K562 (cell line): ENCODE measurements at regions not wholly inside any gene's neighbourhood (a gene's known extent, or its start where the extent isn't known, plus 50 kb on each side); places are given as distances from the start of the nearest gene placed in this dataset.

Source experiments
- ATAC-seq: fragments of 200-7000 bp; cut with Tn5 transposase; 3 replicates; pipeline ENCODE4 v1.9.1; 2020; ENCODE audit warnings: moderate library complexity
- BruUV-seq: library from RNA; stranded (reverse); fragments of 400-500 nt; replicated peaks from 2 replicates; lab custom pipeline; 2021; lab: Mats Ljungman, UMichigan
- CTCF ChIA-PET: fragments of 300-600 bp; formaldehyde crosslinking; extraction: SDS; loops from one replicate; lab custom pipeline; 2021; ENCODE audit warnings: low intra/inter-chr PET ratio; lab: Yijun Ruan, JAX
- POLR2A ChIA-PET: fragments of 300-600, 350-650 bp; sonication (Branson Sonifier 250); formaldehyde crosslinking; extraction: SDS; loops from one replicate; lab custom pipeline; 2021; ENCODE audit warnings: antibody characterized with exemption, inconsistent platforms; lab: Yijun Ruan, JAX
- DNase-seq, 4 experiments: peaks; one replicate each; pipeline versions ENCODE4 v3.0.0 to v3.0.0-alpha.2; 2011 to 2018; ENCODE audit warnings: low spot score in 3 of 4, mixed read lengths in 3 of 4; ENCODE audit errors: extremely low read depth in 1 of 4
- FAIRE-seq: peaks from 2 replicates; lab custom pipeline; 2011; peaks lifted over from hg19 to GRCh38; lab: Jason Lieb, UNC
- H2AFZ ChIP-seq: 2 replicates; pipeline ENCODE4 v1.6.0; 2011; ENCODE audit warnings: low read depth, low read length, control low read depth, inconsistent platforms
- H3K27ac ChIP-seq: fragments of 200-600 bp; 3 replicates; pipeline ENCODE4 v1.8.0; 2011; ENCODE audit warnings: low read depth, mild to moderate bottlenecking, control low read depth, inconsistent platforms, low read length, moderate library complexity, mixed read lengths; ENCODE audit errors: extremely low read depth
- H3K27me3 ChIP-seq, 2 experiments: fragments of 300-600 bp in 1 of 2; 2 replicates in 1 of 2; 3 replicates in 1 of 2; pipeline versions ENCODE4 v1.6.0 to v1.8.0; 2011; ENCODE audit warnings: inconsistent platforms in 2 of 2, low read length in 2 of 2, mild to moderate bottlenecking in 1 of 2, mixed read lengths in 1 of 2, moderate library complexity in 1 of 2; ENCODE audit not compliant: control insufficient read depth in 2 of 2, insufficient read depth in 2 of 2
- H3K36me3 ChIP-seq: fragments of 300-600 bp; 3 replicates; pipeline ENCODE4 v1.8.0; 2011; ENCODE audit warnings: mild to moderate bottlenecking, low read length, inconsistent platforms; ENCODE audit not compliant: control insufficient read depth, insufficient read depth
- H3K4me1 ChIP-seq, 2 experiments: fragments of 200-600 bp in 1 of 2; replicated peaks in 1 of 2; 2 replicates in 1 of 2; 3 replicates in 1 of 2; pipeline versions ENCODE4 v1.5.1 to v1.8.0; 2011; ENCODE audit warnings: inconsistent platforms in 2 of 2, low read length in 2 of 2, mild to moderate bottlenecking in 1 of 2, mixed read lengths in 1 of 2, moderate library complexity in 1 of 2; ENCODE audit not compliant: control insufficient read depth in 2 of 2, insufficient read depth in 2 of 2
- H3K4me2 ChIP-seq: 2 replicates; pipeline ENCODE4 v1.6.1; 2011; ENCODE audit warnings: low read length, control low read depth, inconsistent platforms, mixed read lengths; ENCODE audit not compliant: insufficient read depth
- H3K4me3 ChIP-seq: fragments of 200-600 bp; sonication (generic), shearing (Covaris generic); 2 replicates; pipeline ENCODE4 v1.5.1; 2016; ENCODE audit warnings: control low read depth, inconsistent platforms
- H3K79me2 ChIP-seq: fragments of 200-600 bp; 3 replicates; pipeline ENCODE4 v1.8.0; 2011; ENCODE audit warnings: low read length, inconsistent platforms; ENCODE audit not compliant: control insufficient read depth, insufficient read depth
- H3K9ac ChIP-seq, 2 experiments: 2 replicates each; pipeline versions ENCODE4 v1.6.0 to v1.6.1; 2011; ENCODE audit warnings: low read depth in 2 of 2, low read length in 2 of 2, control low read depth in 1 of 2, inconsistent platforms in 1 of 2, mild to moderate bottlenecking in 1 of 2, mixed read lengths in 1 of 2; ENCODE audit not compliant: insufficient read depth in 1 of 2
- H3K9me1 ChIP-seq: one replicate; pipeline ENCODE4 v1.6.0; 2011; ENCODE audit warnings: inconsistent platforms, mild to moderate bottlenecking, low read length, moderate library complexity; ENCODE audit not compliant: control insufficient read depth, insufficient read depth
- H3K9me3 ChIP-seq: replicated peaks from 2 replicates; pipeline ENCODE4 v1.5.1; 2011; ENCODE audit warnings: low read depth, low read length, inconsistent platforms; ENCODE audit not compliant: control insufficient read depth, insufficient read depth
- H4K20me1 ChIP-seq: replicated peaks from 2 replicates; pipeline ENCODE4 v1.6.1; 2011; ENCODE audit warnings: low read length, inconsistent platforms, mixed read lengths; ENCODE audit not compliant: control insufficient read depth, insufficient read depth
- COPS2 ChIP-seq: fragments of 450-650 bp; conservative IDR thresholded peaks from 2 replicates; pipeline ENCODE4 v1.6.1; 2016; ENCODE audit warnings: mild to moderate bottlenecking, moderate library complexity
- MCM7 ChIP-seq, 2 experiments: fragments of 450-650 bp; IDR thresholded peaks; 2 replicates each; pipeline ENCODE4 v1.6.1; 2016 to 2018
- MTA2 ChIP-seq: fragments of 450-650 bp; IDR thresholded peaks from 2 replicates; pipeline ENCODE4 v1.6.1; 2016; ENCODE audit warnings: low read depth
- NFIX ChIP-seq: fragments of 250-450 bp; sonication (Bioruptor Pico); IDR thresholded peaks from 2 replicates; pipeline ENCODE4 v1.4.0; 2020; ENCODE audit warnings: low read depth, mild to moderate bottlenecking, moderate library complexity
- NUFIP1 ChIP-seq: fragments of 450-650 bp; IDR thresholded peaks from 2 replicates; pipeline ENCODE4 v1.6.1; 2018; ENCODE audit not compliant: partially characterized antibody
- POU5F1 ChIP-seq: fragments of 150-350 bp; IDR thresholded peaks from 2 replicates; pipeline ENCODE4 v1.6.1; 2014; ENCODE audit warnings: borderline replicate concordance, low read length, low read depth, mild to moderate bottlenecking; ENCODE audit not compliant: partially characterized antibody
- TAF7 ChIP-seq: fragments of 450-650 bp; IDR thresholded peaks from 2 replicates; pipeline ENCODE4 v1.6.1; 2016; ENCODE audit warnings: missing genetic modification characterization, missing compliant biosample characterization
- YBX1 ChIP-seq: fragments of 450-650 bp; IDR thresholded peaks from 2 replicates; pipeline ENCODE4 v1.7.1; 2016; ENCODE audit warnings: mild to moderate bottlenecking
- ZNF217 ChIP-seq: sonication (generic); formaldehyde crosslinking; IDR thresholded peaks from 2 replicates; pipeline ENCODE4 v1.8.0; 2022; ENCODE audit warnings: mild to moderate bottlenecking, missing genetic modification reagents
- WGBS: fragments of 100-300 bp; shearing (Covaris generic); methylation state at CpG from one replicate; pipeline ENCODE4 v1.1.6; 2016; ENCODE audit warnings: low coverage, mixed read lengths; ENCODE audit not compliant: insufficient coverage; ENCODE audit errors: missing lambda C conversion rate; 5-methylcytosine and 5-hydroxymethylcytosine counted together
- in situ Hi-C: fragments of 300-500 bp; cut with MboI; formaldehyde crosslinking; loops from 4 replicates; pipeline ENCODE4 v1.15.0; 2018; ENCODE audit warnings: inconsistent platforms, mixed read lengths
- intact Hi-C: fragments of 100-400 bp; cut with micrococcal nuclease; formaldehyde crosslinking; loops from 2 replicates; pipeline ENCODE4 v1.14.2; 2022
- TF ChIP-seq, protein P1 (sequence below): sonication (generic); formaldehyde crosslinking; IDR thresholded peaks from 2 replicates; pipeline ENCODE4 v1.4.0; 2020; ENCODE audit warnings: mild to moderate bottlenecking, missing genetic modification reagents
- TF ChIP-seq, protein P2 (sequence below): fragments of 450-650 bp; formaldehyde crosslinking; conservative IDR thresholded peaks from 2 replicates; pipeline ENCODE4 v1.4.0; 2022; ENCODE audit warnings: mild to moderate bottlenecking, missing genetic modification characterization
- TF ChIP-seq, protein P3 (sequence below): fragments of 150-350 bp; conservative IDR thresholded peaks from 2 replicates; pipeline ENCODE4 v1.6.1; 2014; ENCODE audit warnings: low read length
- TF ChIP-seq, protein P4 (sequence below): fragments of 250-450 bp; sonication (Bioruptor Pico); IDR thresholded peaks from 2 replicates; pipeline ENCODE4 v1.5.0; 2021; ENCODE audit warnings: mild to moderate bottlenecking, moderate library complexity

- Histone ChIP-seq H3K27me3 (peaks cover 24 to 45% of the 10 kb centered on the region in 2 experiments), H3K9me3 (no peaks in the 10 kb centered on the region), H3K27ac (no peak overlapping the region), H3K9ac (no peak overlapping the region), H3K4me1 (no peaks in the 10 kb centered on the region), H4K20me1 (no peaks in the 10 kb centered on the region), H3K36me3 (no peaks in the 10 kb centered on the region), H2AFZ (no peak overlapping the region), H3K9me1 (no peaks in the 10 kb centered on the region), H3K4me2 (no peak overlapping the region), H3K4me3 (no peak overlapping the region), H3K79me2 (no peaks in the 10 kb centered on the region)
- FAIRE-seq = no peak
- 4% methylated on average over 5 of the region's 5 CpGs for WGBS
- in situ Hi-C loops (no loop called here), intact Hi-C loops (no loop called here)
- ATAC-seq = no peak
- POLR2A ChIA-PET = no interaction called here
- CTCF ChIA-PET = no interaction called here
- TF ChIP-seq MTA2 (no peak), TAF7 (no peak), ZNF217 (no peak), MCM7 (IDR thresholded peaks at IDR 0.05) (no peak), NUFIP1 (no peak), COPS2 (no peak), YBX1 (no peak), POU5F1 (no peak), NFIX (CRISPR knock-in tag) (no peak)
- TF ChIP-seq, protein P1, sequence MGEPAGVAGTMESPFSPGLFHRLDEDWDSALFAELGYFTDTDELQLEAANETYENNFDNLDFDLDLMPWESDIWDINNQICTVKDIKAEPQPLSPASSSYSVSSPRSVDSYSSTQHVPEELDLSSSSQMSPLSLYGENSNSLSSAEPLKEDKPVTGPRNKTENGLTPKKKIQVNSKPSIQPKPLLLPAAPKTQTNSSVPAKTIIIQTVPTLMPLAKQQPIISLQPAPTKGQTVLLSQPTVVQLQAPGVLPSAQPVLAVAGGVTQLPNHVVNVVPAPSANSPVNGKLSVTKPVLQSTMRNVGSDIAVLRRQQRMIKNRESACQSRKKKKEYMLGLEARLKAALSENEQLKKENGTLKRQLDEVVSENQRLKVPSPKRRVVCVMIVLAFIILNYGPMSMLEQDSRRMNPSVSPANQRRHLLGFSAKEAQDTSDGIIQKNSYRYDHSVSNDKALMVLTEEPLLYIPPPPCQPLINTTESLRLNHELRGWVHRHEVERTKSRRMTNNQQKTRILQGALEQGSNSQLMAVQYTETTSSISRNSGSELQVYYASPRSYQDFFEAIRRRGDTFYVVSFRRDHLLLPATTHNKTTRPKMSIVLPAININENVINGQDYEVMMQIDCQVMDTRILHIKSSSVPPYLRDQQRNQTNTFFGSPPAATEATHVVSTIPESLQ (CRISPR knock-in tag) = no peak
- TF ChIP-seq, protein P2, sequence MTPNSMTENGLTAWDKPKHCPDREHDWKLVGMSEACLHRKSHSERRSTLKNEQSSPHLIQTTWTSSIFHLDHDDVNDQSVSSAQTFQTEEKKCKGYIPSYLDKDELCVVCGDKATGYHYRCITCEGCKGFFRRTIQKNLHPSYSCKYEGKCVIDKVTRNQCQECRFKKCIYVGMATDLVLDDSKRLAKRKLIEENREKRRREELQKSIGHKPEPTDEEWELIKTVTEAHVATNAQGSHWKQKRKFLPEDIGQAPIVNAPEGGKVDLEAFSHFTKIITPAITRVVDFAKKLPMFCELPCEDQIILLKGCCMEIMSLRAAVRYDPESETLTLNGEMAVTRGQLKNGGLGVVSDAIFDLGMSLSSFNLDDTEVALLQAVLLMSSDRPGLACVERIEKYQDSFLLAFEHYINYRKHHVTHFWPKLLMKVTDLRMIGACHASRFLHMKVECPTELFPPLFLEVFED = no peak
- TF ChIP-seq, protein P3, sequence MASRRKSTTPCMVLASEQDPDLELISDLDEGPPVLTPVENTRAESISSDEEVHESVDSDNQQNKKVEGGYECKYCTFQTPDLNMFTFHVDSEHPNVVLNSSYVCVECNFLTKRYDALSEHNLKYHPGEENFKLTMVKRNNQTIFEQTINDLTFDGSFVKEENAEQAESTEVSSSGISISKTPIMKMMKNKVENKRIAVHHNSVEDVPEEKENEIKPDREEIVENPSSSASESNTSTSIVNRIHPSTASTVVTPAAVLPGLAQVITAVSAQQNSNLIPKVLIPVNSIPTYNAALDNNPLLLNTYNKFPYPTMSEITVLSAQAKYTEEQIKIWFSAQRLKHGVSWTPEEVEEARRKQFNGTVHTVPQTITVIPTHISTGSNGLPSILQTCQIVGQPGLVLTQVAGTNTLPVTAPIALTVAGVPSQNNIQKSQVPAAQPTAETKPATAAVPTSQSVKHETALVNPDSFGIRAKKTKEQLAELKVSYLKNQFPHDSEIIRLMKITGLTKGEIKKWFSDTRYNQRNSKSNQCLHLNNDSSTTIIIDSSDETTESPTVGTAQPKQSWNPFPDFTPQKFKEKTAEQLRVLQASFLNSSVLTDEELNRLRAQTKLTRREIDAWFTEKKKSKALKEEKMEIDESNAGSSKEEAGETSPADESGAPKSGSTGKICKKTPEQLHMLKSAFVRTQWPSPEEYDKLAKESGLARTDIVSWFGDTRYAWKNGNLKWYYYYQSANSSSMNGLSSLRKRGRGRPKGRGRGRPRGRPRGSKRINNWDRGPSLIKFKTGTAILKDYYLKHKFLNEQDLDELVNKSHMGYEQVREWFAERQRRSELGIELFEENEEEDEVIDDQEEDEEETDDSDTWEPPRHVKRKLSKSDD = no peak
- TF ChIP-seq, protein P4, sequence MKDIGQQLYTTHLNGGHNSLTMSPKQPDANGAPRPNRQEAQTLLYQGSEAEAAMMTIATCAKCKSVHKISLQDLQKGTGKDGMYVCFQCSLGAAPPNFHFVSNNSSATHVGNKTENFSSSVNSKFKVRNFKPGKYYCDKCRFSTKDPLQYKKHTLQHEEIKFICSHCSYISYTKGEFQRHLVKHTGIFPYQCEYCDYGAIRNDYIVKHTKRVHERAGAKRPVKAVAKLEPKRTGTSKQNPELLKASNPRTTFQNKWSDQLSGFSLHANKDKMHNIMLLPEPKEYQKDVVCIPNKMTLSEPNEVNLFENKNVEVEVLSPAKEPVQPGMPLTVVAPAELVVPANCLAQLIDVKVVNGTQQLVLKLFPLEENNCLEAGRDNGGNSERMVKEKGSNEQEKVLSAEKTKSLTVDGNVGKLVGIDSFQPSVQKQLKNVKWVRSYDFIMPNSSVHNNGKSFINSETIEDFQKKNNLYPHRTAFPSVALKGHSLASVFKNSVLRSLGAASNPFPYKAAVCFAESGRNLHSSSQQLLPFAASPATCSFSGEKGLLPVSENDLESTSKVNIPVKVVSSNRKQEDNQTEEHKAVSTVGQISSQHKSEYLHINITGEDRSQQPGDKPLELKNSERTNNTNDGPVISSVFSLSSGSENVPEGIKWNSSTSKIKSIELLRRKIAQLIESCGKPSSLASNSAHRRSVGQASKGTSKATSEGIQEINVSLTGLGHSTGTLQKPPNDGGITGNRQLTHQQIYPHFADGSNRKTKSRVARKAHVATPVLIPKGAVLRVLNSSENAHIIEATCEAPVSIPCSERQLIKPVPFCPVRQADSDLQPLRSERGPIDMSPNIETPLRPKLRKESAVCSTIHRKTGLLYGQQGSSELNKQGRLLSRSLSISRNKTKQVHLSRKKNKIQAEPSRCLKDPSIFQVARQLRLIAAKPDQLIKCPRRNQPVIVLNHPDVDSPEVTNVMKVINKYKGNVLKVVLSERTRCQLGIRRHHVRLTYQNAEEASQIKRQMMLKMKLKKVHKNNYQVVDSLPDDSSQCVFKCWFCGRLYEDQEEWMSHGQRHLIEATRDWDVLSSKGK (CRISPR knock-in tag) = no peak
- no TSS peak for BruUV-seq
- no peak for DNase-seq
Observed at GRCh38 chr6:2556761-2557160, 194.0 kb downstream of the MYLK4 start.
